GM21619 (cell line): ENCODE measurements at regions not wholly inside any gene's neighbourhood (a gene's known extent, or its start where the extent isn't known, plus 50 kb on each side); places are given as distances from the start of the nearest gene placed in this dataset.
"Not testable (repeated sequence)": the region's sequence is repeated elsewhere in the genome, so short reads cannot be mapped to it uniquely, and the experiment has no call there.

Source experiments
- ATAC-seq: cut with Tn5 transposase; IDR thresholded peaks from one replicate; pipeline ENCODE4 v1.9.1; 2021; ENCODE audit not compliant: unreplicated experiment

GRCh38 chr5:159576902-159577301 lies 246.6 kb upstream of the IL12B start:
- no peak for ATAC-seq

GRCh38 chr5:159581502-159582249 lies 251.4 kb upstream of the IL12B start:
- ATAC-seq, result no peak

- no peak for ATAC-seq
Observed at GRCh38 chr5:159582756-159583541, 252.7 kb upstream of the IL12B start.

GRCh38 chr5:159586921-159587320 lies 256.6 kb upstream of the IL12B start:
- no peak for ATAC-seq

- ATAC-seq, result no peak
Observed at GRCh38 chr5:159588941-159589340, 258.7 kb upstream of the IL12B start.

GRCh38 chr5:159593518-159594073 lies 263.3 kb upstream of the IL12B start:
- no peak for ATAC-seq

- not testable (repeated sequence) for ATAC-seq
Observed at GRCh38 chr5:159595561-159595960, 265.3 kb upstream of the IL12B start.

GRCh38 chr5:159601216-159601615 lies 270.9 kb upstream of the IL12B start:
- ATAC-seq, result no peak

- no peak for ATAC-seq
Observed at GRCh38 chr5:159602434-159602833, 272.1 kb upstream of the IL12B start.

GRCh38 chr5:159605585-159605984 lies 275.3 kb upstream of the IL12B start:
- ATAC-seq, result no peak

GRCh38 chr5:159609359-159609758 lies 279.1 kb upstream of the IL12B start:
- ATAC-seq, result no peak

GRCh38 chr5:159610966-159611579 lies 280.8 kb upstream of the IL12B start:
- ATAC-seq, result no peak

GRCh38 chr5:159616952-159617351 lies 286.7 kb upstream of the IL12B start:
- ATAC-seq, result no peak

- ATAC-seq, result no peak
Observed at GRCh38 chr5:159619826-159620225, 289.5 kb upstream of the IL12B start.

GRCh38 chr5:159620853-159621540 lies 290.7 kb upstream of the IL12B start:
- no peak for ATAC-seq

GRCh38 chr5:159628703-159629102 lies 287.6 kb upstream of the ADRA1B start:
- ATAC-seq, result no peak

- ATAC-seq, result no peak
Observed at GRCh38 chr5:159629158-159629557, 287.1 kb upstream of the ADRA1B start.

- ATAC-seq, result no peak
Observed at GRCh38 chr5:159630545-159630944, 285.7 kb upstream of the ADRA1B start.

GRCh38 chr5:159631001-159631400 lies 285.3 kb upstream of the ADRA1B start:
- ATAC-seq, result no peak

GRCh38 chr5:159632866-159633265 lies 283.4 kb upstream of the ADRA1B start:
- no peak for ATAC-seq

GRCh38 chr5:159638481-159638880 lies 277.8 kb upstream of the ADRA1B start:
- no peak for ATAC-seq
